ENCODE measurements at regions not wholly inside any gene's neighbourhood (a gene's known extent, or its start where the extent isn't known, plus 50 kb on each side); places are given as distances from the start of the nearest gene placed in this dataset.

DNA sequence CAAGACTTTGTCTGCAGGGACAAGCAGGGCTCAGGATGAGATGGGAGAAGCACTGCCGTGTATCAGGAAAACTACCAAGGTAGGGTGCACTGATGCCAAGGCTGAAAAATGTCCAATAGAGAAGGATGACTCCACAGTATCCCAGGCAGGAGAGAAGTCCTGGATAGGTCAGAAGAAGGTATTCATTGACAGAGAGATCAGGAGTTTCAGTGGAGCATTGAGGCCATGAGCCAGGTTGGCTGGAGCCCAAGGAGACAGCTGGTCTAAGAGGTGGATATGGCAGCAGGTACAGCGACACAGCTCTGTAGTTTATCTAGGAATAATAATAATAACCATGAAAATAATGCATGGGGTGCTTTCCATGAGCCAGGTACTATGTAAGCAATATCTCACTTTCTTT lies 180.9 kb downstream of the EXOC5 start:
- H3K27ac Mint-ChIP-seq = no peak overlapping the region
- Histone ChIP-seq H3K18ac (ENCODE audit: insufficient read length, low read depth, low read length) (no peak overlapping the region), H3K27me3 (ENCODE audit: insufficient read depth, low read length) (no peaks in the 10 kb centered on the region), H3K4me2 (ENCODE audit: insufficient read depth, insufficient read length, low read length) (no peak overlapping the region), H3K9ac (ENCODE audit: extremely low read depth, insufficient read length, low read length) (no peak overlapping the region), H3K9me3 (ENCODE audit: control insufficient read depth, low read depth, low read length) (no peaks in the 10 kb centered on the region), H3K4ac (ENCODE audit: low read depth, low read length) (no peak overlapping the region), H3K4me1 (ENCODE audit: insufficient read depth, low read length) (peaks cover 4% of the 10 kb centered on the region; the same call in 1 of the 2 replicates), H2BK120ac (ENCODE audit: low read depth, low read length, poor library complexity, severe bottlenecking) (no peak overlapping the region), H2BK5ac (ENCODE audit: insufficient read length, low read length) (no peak overlapping the region), H2AFZ (ENCODE audit: low read length) (no peak overlapping the region), H4K8ac (replicated peaks; ENCODE audit: insufficient read length, low read depth, low read length) (no peak overlapping the region), H3K23ac (ENCODE audit: insufficient read length, low read depth, low read length) (no peak overlapping the region), H3K27ac (ENCODE audit: insufficient read length, low read depth, low read length) (no peak overlapping the region), H2AK5ac (ENCODE audit: insufficient read length, low read length) (no peak overlapping the region), H2BK12ac (ENCODE audit: insufficient read length, low read depth, low read length) (no peak overlapping the region), H2BK20ac (ENCODE audit: low read depth, low read length, poor library complexity, severe bottlenecking) (no peak overlapping the region), H4K91ac (ENCODE audit: insufficient read length, low read depth, low read length) (no peak overlapping the region), H4K20me1 (ENCODE audit: control insufficient read depth, insufficient read depth, insufficient read length) (no peaks in the 10 kb centered on the region), H3T11ph (ENCODE audit: low read length) (no peak overlapping the region), H3K79me2 (ENCODE audit: insufficient read depth, low read length) (no peaks in the 10 kb centered on the region), H3K23me2 (ENCODE audit: insufficient read length, low read depth, low read length, poor library complexity, severe bottlenecking) (peaks cover 3% of the 10 kb centered on the region), H2BK15ac (ENCODE audit: low read depth, low read length) (no peak overlapping the region), H4K5ac (ENCODE audit: insufficient read length, low read depth, low read length) (no peak overlapping the region), H3K79me1 (ENCODE audit: insufficient read depth, low read depth, low read length, poor library complexity, severe bottlenecking) (no peaks in the 10 kb centered on the region), H3K56ac (ENCODE audit: insufficient read length, low read depth, low read length) (no peak overlapping the region), H3K14ac (ENCODE audit: insufficient read depth, low read length) (no peak overlapping the region)
- peaks cover 11 to 21% (median 13%) of the 10 kb centered on the region in 3 experiments; a peak in 6 of 7 replicates for H3K36me3 Mint-ChIP-seq (ENCODE audit: insufficient read depth in 1 of 3, low read depth in 3 of 3)
- no peaks in the 10 kb centered on the region for H3K27me3 Mint-ChIP-seq (ENCODE audit: low read depth)
- TF ChIP-seq, protein P1, sequence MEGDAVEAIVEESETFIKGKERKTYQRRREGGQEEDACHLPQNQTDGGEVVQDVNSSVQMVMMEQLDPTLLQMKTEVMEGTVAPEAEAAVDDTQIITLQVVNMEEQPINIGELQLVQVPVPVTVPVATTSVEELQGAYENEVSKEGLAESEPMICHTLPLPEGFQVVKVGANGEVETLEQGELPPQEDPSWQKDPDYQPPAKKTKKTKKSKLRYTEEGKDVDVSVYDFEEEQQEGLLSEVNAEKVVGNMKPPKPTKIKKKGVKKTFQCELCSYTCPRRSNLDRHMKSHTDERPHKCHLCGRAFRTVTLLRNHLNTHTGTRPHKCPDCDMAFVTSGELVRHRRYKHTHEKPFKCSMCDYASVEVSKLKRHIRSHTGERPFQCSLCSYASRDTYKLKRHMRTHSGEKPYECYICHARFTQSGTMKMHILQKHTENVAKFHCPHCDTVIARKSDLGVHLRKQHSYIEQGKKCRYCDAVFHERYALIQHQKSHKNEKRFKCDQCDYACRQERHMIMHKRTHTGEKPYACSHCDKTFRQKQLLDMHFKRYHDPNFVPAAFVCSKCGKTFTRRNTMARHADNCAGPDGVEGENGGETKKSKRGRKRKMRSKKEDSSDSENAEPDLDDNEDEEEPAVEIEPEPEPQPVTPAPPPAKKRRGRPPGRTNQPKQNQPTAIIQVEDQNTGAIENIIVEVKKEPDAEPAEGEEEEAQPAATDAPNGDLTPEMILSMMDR (conservative IDR thresholded peaks at IDR 0.05) = no peak
- no peak for DNase-seq
- H3K4me3 Mint-ChIP-seq = no peak overlapping the region
- peaks cover 23 to 29% of the 10 kb centered on the region in 2 experiments for H3K4me1 Mint-ChIP-seq
- WGBS (ENCODE audit: extremely low coverage, insufficient read length, low lambda C conversion rate) = no CpG with 5 or more reads among the region's 2 CpGs
- H3K9me3 Mint-ChIP-seq = peaks cover 12 to 22% of the 10 kb centered on the region in 2 experiments; a peak in 4 of 5 replicates

Measured in H9 (cell line).